Heart left ventricle (tissue), 13 donors: ENCODE measurements at regions not wholly inside any gene's neighbourhood (a gene's known extent, or its start where the extent isn't known, plus 50 kb on each side); places are given as distances from the start of the nearest gene placed in this dataset.

Experiments
- POLR2A ChIP-seq, 2 donors: fragments of 450-650 bp; IDR thresholded peaks; one replicate each; pipeline ENCODE4 v1.6.1; 2017; ENCODE audit warnings: antibody characterized with exemption in 2 of 2, mild to moderate bottlenecking in 2 of 2, moderate library complexity in 2 of 2
- TF ChIP-seq, protein P1 (sequence below), 12 donors: fragments of 200-600 bp; sonication (generic) in 4 of 12; IDR thresholded peaks; one replicate each; pipeline versions ENCODE4 v1.5.0 to v1.8.0; 2018 to 2022; ENCODE audit warnings: antibody characterized with exemption in 12 of 12, mild to moderate bottlenecking in 5 of 12
- donor health status: ischemic (EF 13 %, LVEDD 7.1; RV severe dilation, severe dysfunction).
- donor health status: DM: no; HTN: yes; CAD: no.
- donor health status: DM: no; HTN: no; CAD: no.
- donor health status: ischemic (EF 25% LVEDD 6.9; RV normal size, moderate dysfunction).
- donor health status: ischemic (EF 25% LVEDD 5.7; RV mildly dilated, moderate dysfunction).
- donor health status: ischemic (EF 35%, LVEDD 5.7; RV mildly dilated, moderate dysfunction).
- donor health status: nonischemic (EF 11% LVEDD 7.7; RV severe dilation, severe dysfunction).
- donor health status: DM: yes; HTN: yes; CAD: no.
- donor health status: PGD.
- donor health status: ischemic (EF 29% LVEDD 5.4; RV normal size, mild dysfunction).
- donor health status: nonischemic (EF 23%, LVEDD 6.1; RV moderate dilation, normal function).

DNA sequence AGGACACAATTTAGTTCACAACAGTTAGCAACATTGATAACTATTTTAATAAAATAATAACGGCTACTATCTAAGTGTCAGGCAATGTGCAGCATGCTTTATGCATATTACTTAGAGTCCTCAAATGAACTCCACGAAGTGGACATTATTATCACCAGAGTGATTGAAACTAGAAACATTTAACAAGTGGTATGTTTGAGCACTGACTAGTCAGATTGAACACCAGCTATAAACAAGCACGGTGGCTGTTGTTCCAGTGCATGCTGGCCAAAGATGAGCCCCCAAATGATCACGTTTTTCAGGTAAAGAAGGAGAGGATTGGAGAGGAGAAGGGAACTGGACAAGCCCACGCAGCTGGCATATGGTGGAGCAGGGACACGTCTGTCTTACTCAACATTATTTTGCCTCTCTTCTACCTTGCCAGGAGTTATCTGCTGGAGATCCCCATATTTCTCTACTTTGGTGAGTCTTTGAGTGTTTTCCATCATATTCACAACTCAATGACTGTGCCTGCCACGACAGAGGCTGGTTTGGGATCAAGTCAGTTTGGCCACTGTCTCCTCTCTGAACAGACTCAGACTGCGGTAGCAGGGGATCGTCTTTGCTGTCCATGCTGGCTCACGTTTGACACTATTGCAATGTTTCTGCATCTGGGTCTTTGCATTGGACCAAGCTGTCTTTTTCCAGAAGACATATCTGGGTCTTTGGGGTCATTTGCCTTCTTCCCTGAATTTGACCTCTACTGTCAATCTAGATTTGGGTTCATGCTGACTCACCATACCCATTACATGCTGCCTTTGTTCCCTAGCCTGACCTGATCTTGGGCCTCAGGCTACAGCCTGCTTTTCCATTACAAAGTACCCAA, 66.0 kb upstream of the ACSL3 start:
- TF ChIP-seq, protein P1, sequence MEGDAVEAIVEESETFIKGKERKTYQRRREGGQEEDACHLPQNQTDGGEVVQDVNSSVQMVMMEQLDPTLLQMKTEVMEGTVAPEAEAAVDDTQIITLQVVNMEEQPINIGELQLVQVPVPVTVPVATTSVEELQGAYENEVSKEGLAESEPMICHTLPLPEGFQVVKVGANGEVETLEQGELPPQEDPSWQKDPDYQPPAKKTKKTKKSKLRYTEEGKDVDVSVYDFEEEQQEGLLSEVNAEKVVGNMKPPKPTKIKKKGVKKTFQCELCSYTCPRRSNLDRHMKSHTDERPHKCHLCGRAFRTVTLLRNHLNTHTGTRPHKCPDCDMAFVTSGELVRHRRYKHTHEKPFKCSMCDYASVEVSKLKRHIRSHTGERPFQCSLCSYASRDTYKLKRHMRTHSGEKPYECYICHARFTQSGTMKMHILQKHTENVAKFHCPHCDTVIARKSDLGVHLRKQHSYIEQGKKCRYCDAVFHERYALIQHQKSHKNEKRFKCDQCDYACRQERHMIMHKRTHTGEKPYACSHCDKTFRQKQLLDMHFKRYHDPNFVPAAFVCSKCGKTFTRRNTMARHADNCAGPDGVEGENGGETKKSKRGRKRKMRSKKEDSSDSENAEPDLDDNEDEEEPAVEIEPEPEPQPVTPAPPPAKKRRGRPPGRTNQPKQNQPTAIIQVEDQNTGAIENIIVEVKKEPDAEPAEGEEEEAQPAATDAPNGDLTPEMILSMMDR (IDR thresholded peaks at IDR 0.05): no peak
- TF ChIP-seq POLR2A (IDR thresholded peaks at IDR 0.05): no peak
